ENCODE measurements at regions not wholly inside any gene's neighbourhood (a gene's known extent, or its start where the extent isn't known, plus 50 kb on each side); places are given as distances from the start of the nearest gene placed in this dataset.

GRCh38 chr6:81086991-81087390 lies 665.5 kb downstream of the TENT5A start:
- Histone ChIP-seq H3K4me3 (replicated peaks; ENCODE audit: insufficient read depth, low read length) (no peak overlapping the region), H3K27ac (replicated peaks) (no peak overlapping the region), H3K27me3 (ENCODE audit: insufficient read depth, poor library complexity, severe bottlenecking) (no peaks in the 10 kb centered on the region)
- TF ChIP-seq SPI1 (IDR thresholded peaks at IDR 0.05; ENCODE audit: borderline replicate concordance, low read depth) (no peak), CTCF (IDR thresholded peaks at IDR 0.05; ENCODE audit: insufficient read depth, low read length) (no peak), GABPA (IDR thresholded peaks at IDR 0.05; ENCODE audit: low read depth) (no peak)
- no peak for DNase-seq (ENCODE audit: low read depth in 1 of 2, low spot score in 1 of 2)

- no peak for DNase-seq (ENCODE audit: low read depth in 1 of 2, low spot score in 1 of 2)
- H3K27ac ChIP-seq (replicated peaks) = no peak overlapping the region
- no peaks in the 10 kb centered on the region for H3K27me3 ChIP-seq (ENCODE audit: insufficient read depth, poor library complexity, severe bottlenecking)
- H3K4me3 ChIP-seq (replicated peaks; ENCODE audit: insufficient read depth, low read length) = no peak overlapping the region
- no peak for TF ChIP-seq CTCF (IDR thresholded peaks at IDR 0.05; ENCODE audit: insufficient read depth, low read length)
- TF ChIP-seq SPI1 (IDR thresholded peaks at IDR 0.05; ENCODE audit: borderline replicate concordance, low read depth) = no peak
- TF ChIP-seq POLR2AphosphoS5 (IDR thresholded peaks at IDR 0.05; ENCODE audit: low read depth) = no peak
- TF ChIP-seq GABPA (IDR thresholded peaks at IDR 0.05; ENCODE audit: low read depth) = no peak
- TF ChIP-seq REST (IDR thresholded peaks at IDR 0.05; ENCODE audit: insufficient replicate concordance, low read depth) = no peak
Observed at GRCh38 chr6:81085431-81085790, 667.1 kb downstream of the TENT5A start.

- Histone ChIP-seq H3K4me3 (replicated peaks; ENCODE audit: insufficient read depth, low read length) (no peak overlapping the region), H3K27ac (replicated peaks) (no peak overlapping the region), H3K27me3 (ENCODE audit: insufficient read depth, poor library complexity, severe bottlenecking) (no peaks in the 10 kb centered on the region)
- TF ChIP-seq REST (IDR thresholded peaks at IDR 0.05; ENCODE audit: insufficient replicate concordance, low read depth) (no peak), SPI1 (IDR thresholded peaks at IDR 0.05; ENCODE audit: borderline replicate concordance, low read depth) (no peak), GABPA (IDR thresholded peaks at IDR 0.05; ENCODE audit: low read depth) (no peak), POLR2AphosphoS5 (IDR thresholded peaks at IDR 0.05; ENCODE audit: low read depth) (no peak)
- DNase-seq (ENCODE audit: low read depth in 1 of 2, low spot score in 1 of 2) = no peak
Observed at GRCh38 chr6:81084776-81085430, 667.6 kb downstream of the TENT5A start.

GRCh38 chr6:81075974-81076373 lies 676.5 kb downstream of the TENT5A start:
- DNase-seq (ENCODE audit: low read depth in 1 of 2, low spot score in 1 of 2) = no peak
- TF ChIP-seq CTCF (IDR thresholded peaks at IDR 0.05; ENCODE audit: insufficient read depth, low read length) (no peak), GABPA (IDR thresholded peaks at IDR 0.05; ENCODE audit: low read depth) (no peak), REST (IDR thresholded peaks at IDR 0.05; ENCODE audit: insufficient replicate concordance, low read depth) (no peak), POLR2AphosphoS5 (IDR thresholded peaks at IDR 0.05; ENCODE audit: low read depth) (no peak), SPI1 (IDR thresholded peaks at IDR 0.05; ENCODE audit: borderline replicate concordance, low read depth) (no peak)

More at GRCh38 chr6:81075974-81076373, 676.5 kb downstream of the TENT5A start:
- H3K4me3 ChIP-seq (replicated peaks; ENCODE audit: insufficient read depth, low read length) = no peak overlapping the region
- H3K27me3 ChIP-seq (ENCODE audit: insufficient read depth, poor library complexity, severe bottlenecking) = no peaks in the 10 kb centered on the region
- H3K27ac ChIP-seq (replicated peaks) = no peak overlapping the region

All from HL-60 (cell line).